ENCODE measurements at regions not wholly inside any gene's neighbourhood (a gene's known extent, or its start where the extent isn't known, plus 50 kb on each side); places are given as distances from the start of the nearest gene placed in this dataset.
A peak's percentile ranks its signal among the peaks of the same experiment; 100 is the strongest.

GRCh38 chr7:54885285-54885684 is 126.3 kb upstream of the SEC61G start:
- Histone ChIP-seq H3K4me3 (no peak overlapping the region), H3K27ac (no peak overlapping the region), H3K27me3 (replicated peaks in 1 of 7) (peaks cover 0 to 16% (median 0%) of the 10 kb centered on the region in 7 donors), H3K4me1 (peaks cover 0 to 11% (median 0%) of the 10 kb centered on the region in 6 donors), H3K36me3 (no peaks in the 10 kb centered on the region), H3K9me3 (no peaks in the 10 kb centered on the region)
- WGBS, 5 donors: 91 to 98% (median 96%) methylated on average over 1 of the region's 1 CpG
- no peak for DNase-seq
- intact Hi-C loops (cut with DNase I; ENCODE audit: low total_unique reads): no loop called here
- no peak for TF ChIP-seq POLR2AphosphoS5 (IDR thresholded peaks at IDR 0.05)
- no peak for TF ChIP-seq POLR2A (IDR thresholded peaks at IDR 0.05)
- no peak for TF ChIP-seq CTCF (IDR thresholded peaks at IDR 0.05 in 8 of 11, conservative IDR thresholded peaks at IDR 0.05 in 3 of 11)

GRCh38 chr7:54888067-54888733 is 129.2 kb upstream of the SEC61G start:
- Histone ChIP-seq H3K4me1 (peaks cover 0 to 9% (median 0%) of the 10 kb centered on the region in 6 donors), H3K9me3 (no peaks in the 10 kb centered on the region), H3K27me3 (replicated peaks in 1 of 7) (peaks cover 0 to 16% (median 0%) of the 10 kb centered on the region in 7 donors), H3K4me3 (peak overlapping the region in 3 of 8 donors; percentile 9 to 53 (median 23)), H3K27ac (no peak overlapping the region), H3K36me3 (no peaks in the 10 kb centered on the region)
- intact Hi-C loops (cut with DNase I; ENCODE audit: low total_unique reads): no loop called here
- TF ChIP-seq POLR2AphosphoS5 (IDR thresholded peaks at IDR 0.05) (peak in 1 of 3 donors; percentile 19), CTCF (IDR thresholded peaks at IDR 0.05 in 8 of 11, conservative IDR thresholded peaks at IDR 0.05 in 3 of 11) (no peak)
- 29 to 39% (median 33%) methylated on average over 21 to 26 of the region's 26 CpGs for WGBS, 5 donors
- DNase-seq: no peak

- H3K27ac ChIP-seq: no peak overlapping the region
- peak in 1 of 3 donors; percentile 11 for TF ChIP-seq POLR2AphosphoS5 (IDR thresholded peaks at IDR 0.05)
- no peak for TF ChIP-seq CTCF (IDR thresholded peaks at IDR 0.05 in 8 of 11, conservative IDR thresholded peaks at IDR 0.05 in 3 of 11)
Observed at GRCh38 chr7:54888734-54889082, 129.7 kb upstream of the SEC61G start.

GRCh38 chr7:54897891-54898290 is 120.9 kb upstream of the EGFR start:
- H3K27ac ChIP-seq: no peak overlapping the region
- no peaks in the 10 kb centered on the region for H3K9me3 ChIP-seq
- intact Hi-C loops (cut with DNase I; ENCODE audit: low total_unique reads): no loop called here
- peaks cover 0 to 3% (median 0%) of the 10 kb centered on the region in 7 donors for H3K27me3 ChIP-seq (replicated peaks in 1 of 7)
- 50 to 78% (median 66%) methylated on average over 2 of the region's 2 CpGs for WGBS, 5 donors
- TF ChIP-seq CTCF (IDR thresholded peaks at IDR 0.05 in 8 of 11, conservative IDR thresholded peaks at IDR 0.05 in 3 of 11) (no peak), POLR2A (IDR thresholded peaks at IDR 0.05) (no peak), POLR2AphosphoS5 (IDR thresholded peaks at IDR 0.05) (no peak)
- no peak overlapping the region for H3K4me3 ChIP-seq
- no peaks in the 10 kb centered on the region for H3K36me3 ChIP-seq
- no peaks in the 10 kb centered on the region for H3K4me1 ChIP-seq
- no peak for DNase-seq

More at GRCh38 chr7:54888734-54889082, 129.7 kb upstream of the SEC61G start:
- Histone ChIP-seq H3K4me3 (peak overlapping the region in 3 of 8 donors; percentile 9 to 53 (median 23)), H3K4me1 (peaks cover 0 to 9% (median 0%) of the 10 kb centered on the region in 6 donors), H3K36me3 (no peaks in the 10 kb centered on the region), H3K9me3 (no peaks in the 10 kb centered on the region), H3K27me3 (replicated peaks in 1 of 7) (peaks cover 0 to 16% (median 0%) of the 10 kb centered on the region in 7 donors)
- WGBS, 5 donors: 4 to 14% (median 10%) methylated on average over 11 to 12 of the region's 12 CpGs
- DNase-seq: no peak
- intact Hi-C loops (cut with DNase I; ENCODE audit: low total_unique reads): no loop called here
